H1 (cell line): ENCODE measurements at regions not wholly inside any gene's neighbourhood (a gene's known extent, or its start where the extent isn't known, plus 50 kb on each side); places are given as distances from the start of the nearest gene placed in this dataset.

Experiments used
- CTCF ChIA-PET: fragments of 300-600 bp; sonication (Branson Sonifier 250); formaldehyde crosslinking; loops from one replicate; lab custom pipeline; 2021; ENCODE audit not compliant: partially characterized antibody; lab: Charles Lee
- POLR2A ChIA-PET: fragments of 300-600 bp; sonication (Branson Sonifier 250); formaldehyde crosslinking; loops from one replicate; lab custom pipeline; 2021; ENCODE audit warnings: inconsistent platforms; ENCODE audit not compliant: partially characterized antibody; lab: Charles Lee
- DNase-seq, 2 experiments: peaks; one replicate each; pipeline versions ENCODE4 v3.0.0 to v3.0.0-alpha.2; 2010 to 2022; ENCODE audit warnings: low spot score in 2 of 2, low read depth in 1 of 2, mixed read lengths in 1 of 2
- FAIRE-seq: peaks from 2 replicates; lab custom pipeline; 2011; peaks lifted over from hg19 to GRCh38; lab: Jason Lieb, UNC
- H2AFZ ChIP-seq: 2 replicates; pipeline ENCODE4 v1.8.1; 2012; ENCODE audit warnings: low read length, inconsistent platforms
- H2AK5ac ChIP-seq: 2 replicates; pipeline ENCODE4 v1.6.1; 2013; ENCODE audit warnings: low read depth, low read length
- H2BK120ac ChIP-seq: replicated peaks from 2 replicates; pipeline ENCODE3; 2013; ENCODE audit warnings: low read depth, low read length, inconsistent platforms
- H2BK12ac ChIP-seq: 2 replicates; pipeline ENCODE4 v1.6.1; 2013; ENCODE audit warnings: low read depth, low read length
- H2BK15ac ChIP-seq: 2 replicates; pipeline ENCODE4 v1.6.1; 2013; ENCODE audit warnings: low read length
- H2BK20ac ChIP-seq: 2 replicates; pipeline ENCODE4 v1.6.1; 2013; ENCODE audit warnings: low read length
- H2BK5ac ChIP-seq: 2 replicates; pipeline ENCODE4 v1.6.1; 2013; ENCODE audit warnings: low read depth, low read length
- H3K14ac ChIP-seq: 2 replicates; pipeline ENCODE4 v1.6.1; 2013; ENCODE audit warnings: inconsistent platforms; ENCODE audit not compliant: insufficient read length
- H3K18ac ChIP-seq: 2 replicates; pipeline ENCODE4 v1.6.1; 2013; ENCODE audit warnings: low read length; ENCODE audit errors: extremely low read depth
- H3K23ac ChIP-seq: 2 replicates; pipeline ENCODE4 v1.6.1; 2013; ENCODE audit warnings: inconsistent platforms; ENCODE audit not compliant: insufficient read length
- H3K23me2 ChIP-seq: 2 replicates; pipeline ENCODE4 v1.6.1; 2013; ENCODE audit warnings: low read depth, low read length
- H3K27ac ChIP-seq: 2 replicates; pipeline ENCODE4 v1.6.1; 2011; ENCODE audit warnings: low read depth, low read length, inconsistent platforms
- H3K27me3 ChIP-seq, 4 experiments: replicated peaks in 1 of 4; 1 replicate in 1 of 4; 2 replicates in 3 of 4; pipeline versions ENCODE4 v1.6.1 to v1.8.1; 2011 to 2013; ENCODE audit warnings: low read length in 3 of 4, mild to moderate bottlenecking in 3 of 4, inconsistent platforms in 2 of 4, mixed read lengths in 2 of 4, moderate library complexity in 1 of 4; ENCODE audit not compliant: control insufficient read depth in 3 of 4, insufficient read depth in 3 of 4; ENCODE audit errors: extremely low read depth in 1 of 4
- H3K36me3 ChIP-seq, 4 experiments: 2 replicates each; pipeline versions ENCODE4 v1.6.1 to v1.8.1; 2011 to 2013; ENCODE audit warnings: mild to moderate bottlenecking in 4 of 4, low read length in 3 of 4, moderate library complexity in 2 of 4, control low read depth in 1 of 4, inconsistent platforms in 1 of 4; ENCODE audit not compliant: insufficient read depth in 4 of 4, control insufficient read depth in 2 of 4
- H3K4ac ChIP-seq: replicated peaks from 2 replicates; pipeline ENCODE3; 2013; ENCODE audit warnings: low read length, low read depth, mixed read lengths, inconsistent platforms; ENCODE audit not compliant: insufficient read length
- H3K4me1 ChIP-seq, 4 experiments: replicated peaks in 1 of 4; 1 replicate in 1 of 4; 2 replicates in 3 of 4; pipeline versions ENCODE4 v1.6.1 to v1.8.1; 2011 to 2013; ENCODE audit warnings: low read length in 3 of 4, inconsistent platforms in 2 of 4, mixed read lengths in 1 of 4; ENCODE audit not compliant: insufficient read depth in 4 of 4, control insufficient read depth in 3 of 4
- H3K4me2 ChIP-seq, 2 experiments: 2 replicates each; pipeline versions ENCODE4 v1.6.1 to v1.8.1; 2011 to 2013; ENCODE audit warnings: low read depth in 2 of 2, low read length in 2 of 2, control low read depth in 1 of 2, inconsistent platforms in 1 of 2, mild to moderate bottlenecking in 1 of 2; ENCODE audit not compliant: insufficient read depth in 1 of 2
- H3K4me3 ChIP-seq, 4 experiments: fragments of 200-600, 300-600 bp in 1 of 4; sonication (generic), shearing (Covaris generic), sonication (Bioruptor Twin) in 1 of 4; 2 replicates each; pipeline versions ENCODE4 v1.5.1 to v1.8.1; 2011 to 2016; ENCODE audit warnings: low read length in 4 of 4, low read depth in 3 of 4, control low read depth in 2 of 4, inconsistent platforms in 2 of 4, mild to moderate bottlenecking in 2 of 4, mixed read lengths in 1 of 4, moderate library complexity in 1 of 4; ENCODE audit not compliant: insufficient read depth in 2 of 4; ENCODE audit errors: extremely low read depth in 1 of 4
- H3K56ac ChIP-seq: replicated peaks from 2 replicates; pipeline ENCODE3; 2013; ENCODE audit warnings: low read depth, mild to moderate bottlenecking, mixed read lengths, low read length, inconsistent platforms; ENCODE audit not compliant: insufficient read length
- H3K79me1 ChIP-seq: 2 replicates; pipeline ENCODE4 v1.6.1; 2013; ENCODE audit warnings: low read depth, low read length, control low read depth
- H3K79me2 ChIP-seq, 2 experiments: 2 replicates each; pipeline versions ENCODE4 v1.6.1 to v1.8.1; 2012 to 2013; ENCODE audit warnings: low read length in 2 of 2, mild to moderate bottlenecking in 2 of 2, inconsistent platforms in 1 of 2; ENCODE audit not compliant: insufficient read depth in 2 of 2, control insufficient read depth in 1 of 2
- H3K9ac ChIP-seq, 4 experiments: replicated peaks in 1 of 4; 1 replicate in 1 of 4; 2 replicates in 3 of 4; pipeline versions ENCODE4 v1.6.1 to v1.8.1; 2011 to 2013; ENCODE audit warnings: low read depth in 3 of 4, low read length in 3 of 4, control low read depth in 2 of 4, mild to moderate bottlenecking in 2 of 4, moderate library complexity in 2 of 4, inconsistent platforms in 1 of 4; ENCODE audit errors: extremely low read depth in 1 of 4
- H3K9me3 ChIP-seq, 2 experiments: 2 replicates each; pipeline versions ENCODE4 v1.6.1 to v1.8.1; 2012 to 2013; ENCODE audit warnings: mild to moderate bottlenecking in 2 of 2, moderate library complexity in 2 of 2, control low read depth in 1 of 2, inconsistent platforms in 1 of 2, low read depth in 1 of 2, low read length in 1 of 2, mixed read lengths in 1 of 2; ENCODE audit not compliant: insufficient read depth in 2 of 2
- H4K20me1 ChIP-seq, 2 experiments: replicated peaks in 1 of 2; 2 replicates each; pipeline versions ENCODE3 to v1.8.1; 2011 to 2013; ENCODE audit warnings: inconsistent platforms in 2 of 2, low read length in 2 of 2, mild to moderate bottlenecking in 1 of 2; ENCODE audit not compliant: insufficient read depth in 2 of 2, control insufficient read depth in 1 of 2
- H4K5ac ChIP-seq: 2 replicates; pipeline ENCODE4 v1.6.1; 2013; ENCODE audit warnings: low read length, low read depth, mixed read lengths, inconsistent platforms; ENCODE audit not compliant: insufficient read length
- H4K8ac ChIP-seq: 2 replicates; pipeline ENCODE4 v1.8.0; 2013; ENCODE audit warnings: mild to moderate bottlenecking, moderate library complexity, low read length, inconsistent platforms; ENCODE audit not compliant: insufficient read depth; ENCODE audit errors: extremely low read depth
- H4K91ac ChIP-seq: replicated peaks from 2 replicates; pipeline ENCODE3; 2013; ENCODE audit warnings: low read length, mixed read lengths, inconsistent platforms; ENCODE audit not compliant: insufficient read length
- CHD1 ChIP-seq: IDR thresholded peaks from 2 replicates; pipeline ENCODE4 v1.6.1; 2012; ENCODE audit warnings: low read depth, low read length, improper control_type of control experiment
- CREB1 ChIP-seq: IDR thresholded peaks from 2 replicates; pipeline ENCODE4 v1.6.1; 2012; ENCODE audit warnings: inconsistent platforms
- EP300 ChIP-seq, 2 experiments: IDR thresholded peaks; 1 replicate in 1 of 2; 2 replicates in 1 of 2; pipeline ENCODE4 v1.6.1; 2011 to 2012; ENCODE audit warnings: low read depth in 2 of 2, low read length in 2 of 2, mild to moderate bottlenecking in 2 of 2, borderline replicate concordance in 1 of 2, inconsistent platforms in 1 of 2, moderate library complexity in 1 of 2
- EZH2 ChIP-seq: fragments of 200-600 bp; sonication (generic); IDR thresholded peaks from 2 replicates; pipeline ENCODE4 v1.7.1; 2012; ENCODE audit warnings: low read depth, mild to moderate bottlenecking, moderate library complexity, low read length, inconsistent platforms; ENCODE audit not compliant: severe bottlenecking
- POU5F1 ChIP-seq: IDR thresholded peaks from 2 replicates; pipeline ENCODE4 v1.6.1; 2011; ENCODE audit warnings: low read depth, mild to moderate bottlenecking, low read length, moderate library complexity
- RAD21 ChIP-seq, 2 experiments: IDR thresholded peaks in 1 of 2; conservative IDR thresholded peaks in 1 of 2; 2 replicates each; pipeline ENCODE4 v1.6.1; 2011; ENCODE audit warnings: low read depth in 2 of 2, low read length in 2 of 2, improper control_type of control experiment in 1 of 2, inconsistent platforms in 1 of 2, mild to moderate bottlenecking in 1 of 2, moderate library complexity in 1 of 2
- RFX5 ChIP-seq: IDR thresholded peaks from 2 replicates; pipeline ENCODE4 v1.6.1; 2011; ENCODE audit warnings: low read depth, low read length, improper control_type of control experiment, borderline replicate concordance
- SIRT6 ChIP-seq: IDR thresholded peaks from one replicate; pipeline ENCODE4 v1.7.1; 2012; ENCODE audit warnings: low read length, inconsistent platforms
- SIX5 ChIP-seq: IDR thresholded peaks from 2 replicates; pipeline ENCODE4 v1.6.1; 2011; ENCODE audit warnings: mild to moderate bottlenecking, low read depth, low read length
- TAF1 ChIP-seq: IDR thresholded peaks from 2 replicates; pipeline ENCODE4 v1.6.1; 2011; ENCODE audit warnings: mild to moderate bottlenecking, low read depth, low read length
- TCF12 ChIP-seq: IDR thresholded peaks from 2 replicates; pipeline ENCODE4 v1.6.1; 2011; ENCODE audit warnings: low read depth, mild to moderate bottlenecking, low read length
- YY1 ChIP-seq: IDR thresholded peaks from 2 replicates; pipeline ENCODE4 v1.6.1; 2011; ENCODE audit warnings: low read depth, mild to moderate bottlenecking, low read length
- WGBS, 2 experiments: shearing (Covaris generic) in 1 of 2; methylation state at CpG; one replicate each; pipeline versions ENCODE4 v1.1.6 to v1.1.7; 2013 to 2015; ENCODE audit warnings: low lambda C conversion rate in 2 of 2, mixed read lengths in 2 of 2, inconsistent platforms in 1 of 2, low coverage in 1 of 2, missing lambda C conversion rate in 1 of 2; ENCODE audit not compliant: insufficient replicate concordance in 2 of 2, insufficient coverage in 1 of 2, insufficient read length in 1 of 2; ENCODE audit errors: extremely low coverage in 1 of 2, missing lambda C conversion rate in 1 of 2; 5-methylcytosine and 5-hydroxymethylcytosine counted together
- TF ChIP-seq, protein P1 (sequence below), 3 experiments: IDR thresholded peaks; 1 replicate in 2 of 3; 2 replicates in 1 of 3; pipeline versions ENCODE4 v1.5.1 to v1.6.1; 2011; ENCODE audit warnings: low read length in 3 of 3, mild to moderate bottlenecking in 3 of 3, inconsistent platforms in 2 of 3, low read depth in 1 of 3, moderate library complexity in 1 of 3; ENCODE audit not compliant: insufficient read depth in 1 of 3; ENCODE audit errors: control extremely low read depth in 1 of 3

DNA sequence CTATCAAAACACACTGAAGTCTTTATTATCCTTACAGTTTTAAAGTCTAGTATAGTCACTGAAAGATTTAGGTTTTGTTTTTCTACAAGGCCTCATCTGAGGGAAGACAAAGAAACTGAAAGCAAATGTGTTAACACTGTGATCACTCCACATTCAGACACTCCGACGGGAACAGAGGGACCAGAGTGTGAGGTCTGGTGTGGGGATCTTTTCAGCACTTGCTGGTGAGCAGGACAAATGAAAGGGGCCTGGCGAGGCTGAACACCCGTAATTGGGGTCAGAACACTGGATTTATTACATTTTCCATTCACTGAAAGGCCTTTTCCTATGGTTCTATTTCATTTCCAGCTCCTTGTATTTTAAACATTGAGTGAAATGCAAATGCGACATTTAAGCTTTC is 910.5 kb downstream of the CDH11 start:
- Histone ChIP-seq H3K27me3 (no peaks in the 10 kb centered on the region), H2AK5ac (no peak overlapping the region), H2BK20ac (no peak overlapping the region), H3K79me2 (no peaks in the 10 kb centered on the region), H3K4me2 (no peak overlapping the region), H2BK5ac (no peak overlapping the region), H2AFZ (no peak overlapping the region), H3K23ac (no peak overlapping the region), H3K23me2 (no peaks in the 10 kb centered on the region), H3K4me1 (no peaks in the 10 kb centered on the region), H3K9ac (no peak overlapping the region), H3K56ac (no peak overlapping the region), H2BK15ac (no peak overlapping the region), H3K18ac (no peak overlapping the region), H3K9me3 (no peaks in the 10 kb centered on the region), H4K91ac (no peak overlapping the region), H3K79me1 (no peaks in the 10 kb centered on the region), H4K20me1 (no peaks in the 10 kb centered on the region), H3K27ac (no peak overlapping the region), H3K14ac (no peak overlapping the region), H3K4me3 (no peak overlapping the region), H2BK120ac (no peak overlapping the region), H2BK12ac (no peak overlapping the region), H3K4ac (no peak overlapping the region), H4K8ac (no peak overlapping the region), H3K36me3 (no peaks in the 10 kb centered on the region), H4K5ac (no peak overlapping the region)
- FAIRE-seq: no peak
- ChIA-PET CTCF (no interaction called here), POLR2A (no interaction called here)
- DNase-seq: no peak
- WGBS, 2 experiments: 86% methylated on average over 5 of the region's 5 CpGs; no CpG with 5 or more reads in 1 of the 2 experiments
- TF ChIP-seq YY1 (no peak), SIX5 (no peak), TCF12 (no peak), EP300 (IDR thresholded peaks at IDR 0.05; ENCODE audit: borderline replicate concordance in 1 of 2, low read depth in 2 of 2, low read length in 2 of 2) (no peak), RFX5 (no peak), TAF1 (no peak), SIRT6 (no peak), POU5F1 (no peak), RAD21 (IDR thresholded peaks at IDR 0.05 in 1 of 2, conservative IDR thresholded peaks at IDR 0.05 in 1 of 2; ENCODE audit: low read depth in 2 of 2, low read length in 2 of 2) (no peak), CREB1 (no peak), CHD1 (no peak), EZH2 (no peak)
- TF ChIP-seq, protein P1, sequence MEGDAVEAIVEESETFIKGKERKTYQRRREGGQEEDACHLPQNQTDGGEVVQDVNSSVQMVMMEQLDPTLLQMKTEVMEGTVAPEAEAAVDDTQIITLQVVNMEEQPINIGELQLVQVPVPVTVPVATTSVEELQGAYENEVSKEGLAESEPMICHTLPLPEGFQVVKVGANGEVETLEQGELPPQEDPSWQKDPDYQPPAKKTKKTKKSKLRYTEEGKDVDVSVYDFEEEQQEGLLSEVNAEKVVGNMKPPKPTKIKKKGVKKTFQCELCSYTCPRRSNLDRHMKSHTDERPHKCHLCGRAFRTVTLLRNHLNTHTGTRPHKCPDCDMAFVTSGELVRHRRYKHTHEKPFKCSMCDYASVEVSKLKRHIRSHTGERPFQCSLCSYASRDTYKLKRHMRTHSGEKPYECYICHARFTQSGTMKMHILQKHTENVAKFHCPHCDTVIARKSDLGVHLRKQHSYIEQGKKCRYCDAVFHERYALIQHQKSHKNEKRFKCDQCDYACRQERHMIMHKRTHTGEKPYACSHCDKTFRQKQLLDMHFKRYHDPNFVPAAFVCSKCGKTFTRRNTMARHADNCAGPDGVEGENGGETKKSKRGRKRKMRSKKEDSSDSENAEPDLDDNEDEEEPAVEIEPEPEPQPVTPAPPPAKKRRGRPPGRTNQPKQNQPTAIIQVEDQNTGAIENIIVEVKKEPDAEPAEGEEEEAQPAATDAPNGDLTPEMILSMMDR (IDR thresholded peaks at IDR 0.05; ENCODE audit: control extremely low read depth in 1 of 3, insufficient read depth in 1 of 3, low read depth in 1 of 3, low read length in 3 of 3): no peak
